ENCODE measurements at regions not wholly inside any gene's neighbourhood (a gene's known extent, or its start where the extent isn't known, plus 50 kb on each side); places are given as distances from the start of the nearest gene placed in this dataset.

DNA sequence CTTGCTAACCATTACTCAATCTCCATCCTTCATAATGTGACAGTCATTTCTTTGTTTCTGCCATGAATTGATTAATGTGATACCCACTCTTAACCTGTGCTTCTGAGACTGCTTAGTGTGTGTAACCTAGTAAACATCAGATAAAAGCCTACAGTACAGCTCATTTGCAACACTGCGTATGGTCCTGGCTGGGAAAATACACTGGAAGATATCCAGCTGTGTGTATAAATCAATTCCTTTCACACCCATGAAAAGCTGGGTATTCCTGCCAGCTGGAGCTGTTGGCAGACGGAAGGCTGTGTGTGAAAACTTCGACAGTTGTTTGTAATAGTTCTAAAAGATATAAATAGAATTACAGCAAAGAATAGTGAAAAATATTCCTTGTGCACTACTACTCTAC lies 509.2 kb downstream of the FRK start:
- TF ChIP-seq CTCF (IDR thresholded peaks at IDR 0.05) = no peak
- POLR2A ChIA-PET = no interaction called here
- H3K27me3 Mint-ChIP-seq = no peaks in the 10 kb centered on the region
- no peaks in the 10 kb centered on the region for H3K36me3 Mint-ChIP-seq (ENCODE audit: low read depth)
- no peak overlapping the region for H3K4me3 Mint-ChIP-seq
- CTCF ChIA-PET = no interaction called here
- no peak overlapping the region for H3K27ac Mint-ChIP-seq
- no peak for ATAC-seq (ENCODE audit: low read depth)
- DNase-seq = no peak
- intact Hi-C loops (cut with micrococcal nuclease) = no loop called here
- peaks cover 6% of the 10 kb centered on the region for H3K9me3 Mint-ChIP-seq
- H3K4me1 Mint-ChIP-seq = no peaks in the 10 kb centered on the region

GRCh38 chr6:115545672-115545986 lies 515.1 kb downstream of the FRK start:
- ChIA-PET POLR2A (no interaction called here), CTCF (no interaction called here)
- H3K36me3 Mint-ChIP-seq (ENCODE audit: low read depth) = no peaks in the 10 kb centered on the region
- no peak overlapping the region for H3K27ac Mint-ChIP-seq
- DNase-seq (no peak), ATAC-seq (ENCODE audit: low read depth) (no peak)
- H3K4me3 Mint-ChIP-seq = no peak overlapping the region
- H3K9me3 Mint-ChIP-seq = peaks cover 6% of the 10 kb centered on the region
- intact Hi-C loops (cut with micrococcal nuclease) = no loop called here
- TF ChIP-seq CTCF (IDR thresholded peaks at IDR 0.05) = no peak
- H3K4me1 Mint-ChIP-seq = no peaks in the 10 kb centered on the region
- no peaks in the 10 kb centered on the region for H3K27me3 Mint-ChIP-seq

DNA sequence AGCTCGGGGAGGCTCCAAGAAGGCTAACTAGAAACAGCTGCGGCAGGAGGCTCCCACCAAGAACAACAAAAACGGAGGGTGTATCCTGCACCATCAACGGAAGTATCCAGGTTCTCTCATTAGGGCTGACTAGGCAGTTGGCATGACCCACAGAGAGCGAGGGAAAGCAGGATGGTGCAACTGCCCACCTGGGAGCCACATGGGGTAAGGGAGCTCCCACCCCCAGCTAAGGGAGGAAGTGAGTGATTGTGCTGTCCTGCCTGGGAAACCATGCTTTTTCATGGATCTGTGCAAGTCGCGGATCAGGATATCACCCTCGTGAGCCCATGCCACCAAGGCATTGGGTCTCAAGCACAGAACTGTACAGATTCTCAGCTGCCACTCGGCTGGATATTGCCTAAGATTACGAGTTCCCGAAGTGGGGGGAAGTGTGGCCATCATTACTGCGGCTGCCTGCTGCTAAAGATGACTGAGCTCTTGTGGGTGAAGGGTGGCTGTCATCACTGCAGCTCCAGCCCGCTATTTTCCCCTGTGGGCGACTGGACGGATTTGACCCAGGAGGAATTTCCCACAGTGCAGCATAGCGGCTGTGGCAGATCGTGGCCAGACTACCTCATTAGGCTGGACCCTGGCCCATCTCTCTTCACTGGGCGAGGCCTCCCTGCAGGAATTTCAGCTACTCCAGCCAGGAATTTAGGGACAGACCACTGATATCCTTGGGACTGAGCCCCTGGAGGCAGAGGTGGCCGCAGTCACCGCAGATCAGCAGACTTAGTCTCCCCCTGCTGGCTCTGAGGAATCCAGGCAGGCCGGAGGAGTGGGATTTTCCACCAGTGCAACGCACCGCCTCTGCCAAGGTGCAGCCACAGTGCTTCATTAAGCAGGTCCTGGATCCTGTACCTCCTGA lies 515.7 kb downstream of the FRK start:
- no peak overlapping the region for H3K4me3 Mint-ChIP-seq
- CTCF ChIA-PET = no interaction called here
- no peaks in the 10 kb centered on the region for H3K27me3 Mint-ChIP-seq
- TF ChIP-seq CTCF (IDR thresholded peaks at IDR 0.05) = no peak
- no peak overlapping the region for H3K27ac Mint-ChIP-seq
- intact Hi-C loops (cut with micrococcal nuclease) = no loop called here
- peaks cover 4% of the 10 kb centered on the region for H3K9me3 Mint-ChIP-seq
- H3K4me1 Mint-ChIP-seq = no peaks in the 10 kb centered on the region
- ATAC-seq (ENCODE audit: low read depth) (no peak), DNase-seq (no peak)
- POLR2A ChIA-PET = no interaction called here
- no peaks in the 10 kb centered on the region for H3K36me3 Mint-ChIP-seq (ENCODE audit: low read depth)

- Mint-ChIP-seq H3K27ac (no peak overlapping the region), H3K27me3 (no peaks in the 10 kb centered on the region), H3K4me3 (no peak overlapping the region), H3K9me3 (no peaks in the 10 kb centered on the region), H3K36me3 (ENCODE audit: low read depth) (no peaks in the 10 kb centered on the region), H3K4me1 (no peaks in the 10 kb centered on the region)
- no peak for TF ChIP-seq CTCF (IDR thresholded peaks at IDR 0.05)
- ATAC-seq (ENCODE audit: low read depth) = no peak
- POLR2A ChIA-PET = no interaction called here
- intact Hi-C loops (cut with micrococcal nuclease) = no loop called here
- CTCF ChIA-PET = no interaction called here
- DNase-seq = no peak
Observed at GRCh38 chr6:115540077-115540869, 520.4 kb downstream of the FRK start.

DNA sequence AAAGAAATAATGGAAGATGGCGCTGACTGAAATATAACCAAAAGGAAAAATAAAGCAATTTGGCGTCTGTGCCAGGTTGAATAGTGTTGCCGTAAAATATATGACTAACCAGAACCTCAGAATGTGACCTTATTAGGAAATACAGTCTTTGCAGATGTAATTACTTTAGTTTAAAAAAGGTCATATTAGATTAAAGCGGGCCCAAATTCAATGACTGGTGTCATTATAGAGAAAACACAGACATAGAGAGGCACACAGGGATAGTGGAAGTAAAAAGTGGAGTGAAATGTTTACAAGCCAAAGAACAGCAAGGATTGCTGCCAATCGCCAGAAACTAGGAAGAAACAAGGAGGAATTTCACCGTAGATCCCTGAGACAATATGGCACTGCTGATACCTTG lies 521.2 kb downstream of the FRK start:
- DNase-seq (no peak), ATAC-seq (ENCODE audit: low read depth) (no peak)
- Mint-ChIP-seq H3K4me1 (no peaks in the 10 kb centered on the region), H3K9me3 (no peaks in the 10 kb centered on the region), H3K27ac (no peak overlapping the region), H3K4me3 (no peak overlapping the region), H3K36me3 (ENCODE audit: low read depth) (no peaks in the 10 kb centered on the region), H3K27me3 (no peaks in the 10 kb centered on the region)
- ChIA-PET CTCF (no interaction called here), POLR2A (no interaction called here)
- intact Hi-C loops (cut with micrococcal nuclease) = no loop called here
- no peak for TF ChIP-seq CTCF (IDR thresholded peaks at IDR 0.05)
